GM23248 (cell line): ENCODE measurements at regions not wholly inside any gene's neighbourhood (a gene's known extent, or its start where the extent isn't known, plus 50 kb on each side); places are given as distances from the start of the nearest gene placed in this dataset.

Experiments used
- DNase-seq: peaks from one replicate; pipeline ENCODE4 v3.0.0-alpha.2; 2015
- H2AFZ ChIP-seq: fragments of 200-600 bp; sonication (generic); 2 replicates; pipeline ENCODE4 v1.6.1; 2016; ENCODE audit warnings: antibody characterized with exemption
- H3F3A ChIP-seq: fragments of 200-600 bp; sonication (generic); 2 replicates; pipeline ENCODE4 v1.6.1; 2016; ENCODE audit warnings: mild to moderate bottlenecking, antibody characterized with exemption, mixed run types; ENCODE audit not compliant: insufficient read depth
- H3K27ac ChIP-seq: fragments of 200-600 bp; sonication (generic); 2 replicates; pipeline ENCODE4 v1.5.1; 2016; ENCODE audit warnings: mild to moderate bottlenecking
- H3K27me3 ChIP-seq: fragments of 200-600 bp; sonication (generic); replicated peaks from 2 replicates; pipeline ENCODE4 v1.6.1; 2016; ENCODE audit warnings: mild to moderate bottlenecking; ENCODE audit not compliant: insufficient read depth
- H3K36me3 ChIP-seq: fragments of 200-600 bp; sonication (generic); 2 replicates; pipeline ENCODE4 v1.6.1; 2016; ENCODE audit warnings: low read depth, mild to moderate bottlenecking
- H3K4me1 ChIP-seq: fragments of 200-600 bp; sonication (generic); 2 replicates; pipeline ENCODE4 v1.6.1; 2016; ENCODE audit warnings: mild to moderate bottlenecking; ENCODE audit not compliant: insufficient read depth
- H3K4me2 ChIP-seq: fragments of 200-600 bp; sonication (generic); one replicate; pipeline ENCODE4 v1.6.1; 2016; ENCODE audit warnings: mild to moderate bottlenecking; ENCODE audit not compliant: unreplicated experiment
- H3K4me3 ChIP-seq: fragments of 200-600 bp; sonication (generic); 2 replicates; pipeline ENCODE4 v1.5.1; 2016; ENCODE audit warnings: mild to moderate bottlenecking
- H3K79me2 ChIP-seq: fragments of 200-600 bp; sonication (generic); 2 replicates; pipeline ENCODE4 v1.6.1; 2016; ENCODE audit warnings: mild to moderate bottlenecking; ENCODE audit not compliant: insufficient read depth
- H3K9ac ChIP-seq: fragments of 200-600 bp; sonication (generic); 2 replicates; pipeline ENCODE4 v1.6.1; 2016; ENCODE audit warnings: mild to moderate bottlenecking
- H3K9me2 ChIP-seq: fragments of 200-600 bp; sonication (generic); 2 replicates; pipeline ENCODE4 v1.6.1; 2016; ENCODE audit warnings: mixed run types, mild to moderate bottlenecking, moderate library complexity; ENCODE audit not compliant: insufficient read depth
- H3K9me3 ChIP-seq: fragments of 200-600 bp; sonication (generic); one replicate; pipeline ENCODE4 v1.6.1; 2017; ENCODE audit warnings: low read depth
- H4K20me1 ChIP-seq: fragments of 200-600 bp; sonication (generic); 2 replicates; pipeline ENCODE4 v1.6.0; 2016; ENCODE audit not compliant: insufficient read depth
- EZH2 ChIP-seq: fragments of 200-600 bp; sonication (generic); IDR thresholded peaks from 2 replicates; pipeline ENCODE4 v1.6.1; 2018; ENCODE audit warnings: antibody characterized with exemption, mild to moderate bottlenecking; ENCODE audit not compliant: insufficient read depth, poor library complexity, severe bottlenecking
- EZH2phosphoT487 ChIP-seq: fragments of 200-600 bp; sonication (generic); IDR thresholded peaks from 2 replicates; pipeline ENCODE4 v1.6.1; 2018; ENCODE audit warnings: antibody characterized with exemption, moderate library complexity, mild to moderate bottlenecking, low read depth; ENCODE audit not compliant: insufficient read depth
- WGBS, 2 experiments: methylation state at CpG; one replicate each; pipeline ENCODE4 v1.1.6; 2015 to 2017; ENCODE audit warnings: low lambda C conversion rate in 2 of 2, low coverage in 1 of 2; ENCODE audit errors: missing lambda C conversion rate in 2 of 2; 5-methylcytosine and 5-hydroxymethylcytosine counted together
- in situ Hi-C: fragments of 300-500 bp; cut with MboI; formaldehyde crosslinking; loops from 2 replicates; pipeline ENCODE4 v1.15.0; 2020

GRCh38 chr2:234570476-234570875, 73.6 kb upstream of the ARL4C start:
- no peak for DNase-seq
- no peak overlapping the region for H3K4me3 ChIP-seq
- no peak overlapping the region for H3K27ac ChIP-seq
- no peak overlapping the region for H3K9ac ChIP-seq
- no peaks in the 10 kb centered on the region for H3K79me2 ChIP-seq
- H3K27me3 ChIP-seq: no peaks in the 10 kb centered on the region
- H3K36me3 ChIP-seq: no peaks in the 10 kb centered on the region
- H3F3A ChIP-seq: no peaks in the 10 kb centered on the region
- TF ChIP-seq EZH2 (no peak), EZH2phosphoT487 (no peak)
- no peak overlapping the region for H2AFZ ChIP-seq
- 74% methylated on average over 7 of the region's 7 CpGs for WGBS, 2 experiments
- H3K4me2 ChIP-seq: no peak overlapping the region
- in situ Hi-C loops: loop anchor here (25.0 kb wide), 1 partner anchor 392 kb away; the partner anchor contains the start of gene SH3BP4
- H3K9me2 ChIP-seq: no peaks in the 10 kb centered on the region
- peaks cover 3% of the 10 kb centered on the region; the same call in 1 of the 2 replicates for H3K4me1 ChIP-seq
- no peaks in the 10 kb centered on the region for H3K9me3 ChIP-seq
- no peaks in the 10 kb centered on the region for H4K20me1 ChIP-seq

GRCh38 chr2:234569776-234570430, 73.0 kb upstream of the ARL4C start:
- in situ Hi-C loops: loop anchor here (25.0 kb wide), 1 partner anchor 392 kb away; the partner anchor contains the start of gene SH3BP4

GRCh38 chr2:234566622-234567021, 69.7 kb upstream of the ARL4C start:
- 70 to 90% methylated on average over 2 of the region's 2 CpGs for WGBS, 2 experiments
- in situ Hi-C loops: loop anchor here (25.0 kb wide), 1 partner anchor 396 kb away; the partner anchor contains the start of gene SH3BP4

More at GRCh38 chr2:234569776-234570430, 73.0 kb upstream of the ARL4C start:
- H2AFZ ChIP-seq: no peak overlapping the region
- no peak overlapping the region for H3K4me3 ChIP-seq
- WGBS, 2 experiments: 88 to 93% methylated on average over 3 of the region's 3 CpGs
- H3K36me3 ChIP-seq: no peaks in the 10 kb centered on the region
- no peak overlapping the region for H3K27ac ChIP-seq
- H3K9me3 ChIP-seq: no peaks in the 10 kb centered on the region
- TF ChIP-seq EZH2phosphoT487 (no peak), EZH2 (no peak)
- H4K20me1 ChIP-seq: no peaks in the 10 kb centered on the region
- no peaks in the 10 kb centered on the region for H3K27me3 ChIP-seq
- H3K79me2 ChIP-seq: no peaks in the 10 kb centered on the region
- no peak for DNase-seq
- H3K4me2 ChIP-seq: no peak overlapping the region
- H3K9me2 ChIP-seq: no peaks in the 10 kb centered on the region
- no peak overlapping the region for H3K9ac ChIP-seq
- H3K4me1 ChIP-seq: peaks cover 8% of the 10 kb centered on the region
- peaks cover 6% of the 10 kb centered on the region; the same call in 1 of the 2 replicates for H3F3A ChIP-seq

GRCh38 chr2:234565842-234566619, 69.2 kb upstream of the ARL4C start:
- Histone ChIP-seq H3K79me2 (no peaks in the 10 kb centered on the region), H3K27me3 (no peaks in the 10 kb centered on the region), H3K27ac (no peak overlapping the region), H2AFZ (no peak overlapping the region), H3K36me3 (no peaks in the 10 kb centered on the region), H3K9ac (no peak overlapping the region), H3K4me3 (no peak overlapping the region), H3K9me2 (no peaks in the 10 kb centered on the region), H3K4me1 (peaks cover 12% of the 10 kb centered on the region), H3K9me3 (no peaks in the 10 kb centered on the region), H3K4me2 (no peak overlapping the region), H4K20me1 (no peaks in the 10 kb centered on the region), H3F3A (peaks cover 7% of the 10 kb centered on the region; the same call in 1 of the 2 replicates)
- 96% methylated on average over 10 of the region's 10 CpGs for WGBS, 2 experiments
- no peak for DNase-seq
- in situ Hi-C loops: loop anchor here (25.0 kb wide), 1 partner anchor 396 kb away; the partner anchor contains the start of gene SH3BP4
- TF ChIP-seq EZH2 (no peak), EZH2phosphoT487 (no peak)

More at GRCh38 chr2:234566622-234567021, 69.7 kb upstream of the ARL4C start:
- Histone ChIP-seq H3K4me1 (peaks cover 13% of the 10 kb centered on the region), H3K79me2 (no peaks in the 10 kb centered on the region), H3K4me2 (no peak overlapping the region), H3K27ac (no peak overlapping the region), H2AFZ (no peak overlapping the region), H3F3A (peaks cover 7% of the 10 kb centered on the region; the same call in 1 of the 2 replicates), H3K9me3 (no peaks in the 10 kb centered on the region), H3K9ac (no peak overlapping the region), H3K9me2 (no peaks in the 10 kb centered on the region), H4K20me1 (no peaks in the 10 kb centered on the region), H3K27me3 (no peaks in the 10 kb centered on the region), H3K36me3 (no peaks in the 10 kb centered on the region), H3K4me3 (no peak overlapping the region)
- TF ChIP-seq EZH2phosphoT487 (no peak), EZH2 (no peak)
- no peak for DNase-seq
